Sigmoid colon (tissue), 4 donors: ENCODE measurements at regions not wholly inside any gene's neighbourhood (a gene's known extent, or its start where the extent isn't known, plus 50 kb on each side); places are given as distances from the start of the nearest gene placed in this dataset.

Experiments used
- POLR2A ChIP-seq, 2 donors: fragments of 450-650 bp; IDR thresholded peaks; one replicate each; pipeline ENCODE4 v1.6.1; 2016; ENCODE audit warnings: antibody characterized with exemption in 2 of 2, mild to moderate bottlenecking in 2 of 2, moderate library complexity in 2 of 2
- POLR2AphosphoS5 ChIP-seq, 4 donors: sonication (generic); formaldehyde crosslinking; IDR thresholded peaks; one replicate each; pipeline ENCODE4 v1.6.1; 2017; ENCODE audit warnings: antibody characterized with exemption in 4 of 4
- TF ChIP-seq, protein P1 (sequence below), 4 experiments: fragments of 450-650 bp in 3 of 4; fragments of 200-600 bp in 1 of 4; IDR thresholded peaks; one replicate each; pipeline ENCODE4 v1.5.1; 2016 to 2019; ENCODE audit warnings: antibody characterized with exemption in 4 of 4, mild to moderate bottlenecking in 3 of 4, moderate library complexity in 2 of 4

DNA sequence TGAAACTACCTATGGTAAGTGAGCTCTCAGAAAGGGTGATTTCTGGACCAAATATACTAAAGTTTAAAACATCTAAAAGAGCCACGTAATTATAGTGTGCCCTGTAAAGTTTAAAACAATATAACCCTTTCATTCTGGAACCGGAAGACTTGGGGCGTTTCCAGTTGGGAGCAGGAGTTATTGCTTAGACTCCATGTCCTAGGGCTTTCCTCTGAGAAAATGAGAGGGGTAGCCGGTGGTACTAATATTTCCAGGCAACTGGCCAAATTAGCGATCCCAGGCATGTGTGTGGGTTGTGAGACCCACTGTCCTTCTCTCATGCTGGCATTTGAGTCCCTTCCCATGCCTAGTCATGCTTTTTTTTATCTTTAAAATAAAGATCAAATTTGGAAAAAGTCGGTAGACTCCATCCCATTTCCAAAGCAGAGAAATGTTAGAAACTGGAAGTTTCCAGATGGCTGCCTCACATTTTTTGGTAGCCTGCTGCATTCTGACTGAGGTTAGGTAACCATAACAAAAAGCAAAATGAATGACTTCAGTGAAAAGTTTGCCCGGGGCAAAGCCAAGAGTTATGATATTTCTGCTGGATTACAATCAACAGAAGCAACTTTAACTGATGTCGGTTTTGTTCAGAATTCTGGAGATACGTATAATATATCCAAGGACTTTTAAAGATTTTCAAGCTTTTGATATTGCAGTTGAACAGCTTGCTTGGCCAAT lies 227.4 kb downstream of the SS18 start:
- TF ChIP-seq, protein P1, sequence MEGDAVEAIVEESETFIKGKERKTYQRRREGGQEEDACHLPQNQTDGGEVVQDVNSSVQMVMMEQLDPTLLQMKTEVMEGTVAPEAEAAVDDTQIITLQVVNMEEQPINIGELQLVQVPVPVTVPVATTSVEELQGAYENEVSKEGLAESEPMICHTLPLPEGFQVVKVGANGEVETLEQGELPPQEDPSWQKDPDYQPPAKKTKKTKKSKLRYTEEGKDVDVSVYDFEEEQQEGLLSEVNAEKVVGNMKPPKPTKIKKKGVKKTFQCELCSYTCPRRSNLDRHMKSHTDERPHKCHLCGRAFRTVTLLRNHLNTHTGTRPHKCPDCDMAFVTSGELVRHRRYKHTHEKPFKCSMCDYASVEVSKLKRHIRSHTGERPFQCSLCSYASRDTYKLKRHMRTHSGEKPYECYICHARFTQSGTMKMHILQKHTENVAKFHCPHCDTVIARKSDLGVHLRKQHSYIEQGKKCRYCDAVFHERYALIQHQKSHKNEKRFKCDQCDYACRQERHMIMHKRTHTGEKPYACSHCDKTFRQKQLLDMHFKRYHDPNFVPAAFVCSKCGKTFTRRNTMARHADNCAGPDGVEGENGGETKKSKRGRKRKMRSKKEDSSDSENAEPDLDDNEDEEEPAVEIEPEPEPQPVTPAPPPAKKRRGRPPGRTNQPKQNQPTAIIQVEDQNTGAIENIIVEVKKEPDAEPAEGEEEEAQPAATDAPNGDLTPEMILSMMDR (IDR thresholded peaks at IDR 0.05), result no peak
- TF ChIP-seq POLR2AphosphoS5 (IDR thresholded peaks at IDR 0.05) (no peak), POLR2A (IDR thresholded peaks at IDR 0.05) (no peak)
